Mesodermal cell (in vitro differentiated cells): ENCODE measurements at regions not wholly inside any gene's neighbourhood (a gene's known extent, or its start where the extent isn't known, plus 50 kb on each side); places are given as distances from the start of the nearest gene placed in this dataset.
"Not testable (repeated sequence)": the region's sequence is repeated elsewhere in the genome, so short reads cannot be mapped to it uniquely, and the experiment has no call there.

ENCODE experiments used
- H3K27ac ChIP-seq: 2 replicates; pipeline ENCODE4 v1.7.0; 2013; ENCODE audit warnings: mild to moderate bottlenecking, low read depth, low read length, moderate library complexity; ENCODE audit not compliant: severe bottlenecking
- H3K36me3 ChIP-seq: 2 replicates; pipeline ENCODE4 v1.7.1; 2013; ENCODE audit warnings: mild to moderate bottlenecking, low read length, moderate library complexity; ENCODE audit not compliant: control insufficient read depth, insufficient read depth
- H3K4me1 ChIP-seq: one replicate; pipeline ENCODE4 v1.7.1; 2013; ENCODE audit warnings: mild to moderate bottlenecking, low read length; ENCODE audit not compliant: insufficient read depth, control insufficient read depth, poor library complexity, severe bottlenecking
- H3K4me3 ChIP-seq: 2 replicates; pipeline ENCODE4 v1.7.0; 2013; ENCODE audit warnings: low read length, control low read depth, mild to moderate bottlenecking; ENCODE audit not compliant: insufficient read depth, poor library complexity, severe bottlenecking; ENCODE audit errors: extremely low read depth
- H3K9me3 ChIP-seq: 2 replicates; pipeline ENCODE4 v1.7.1; 2013; ENCODE audit warnings: mild to moderate bottlenecking, low read length, moderate library complexity; ENCODE audit not compliant: control insufficient read depth
- WGBS, 2 experiments: methylation state at CpG; one replicate each; pipeline ENCODE4 v1.1.5; 2013; ENCODE audit warnings: missing lambda C conversion rate in 2 of 2; ENCODE audit not compliant: insufficient coverage in 2 of 2; 5-methylcytosine and 5-hydroxymethylcytosine counted together

DNA sequence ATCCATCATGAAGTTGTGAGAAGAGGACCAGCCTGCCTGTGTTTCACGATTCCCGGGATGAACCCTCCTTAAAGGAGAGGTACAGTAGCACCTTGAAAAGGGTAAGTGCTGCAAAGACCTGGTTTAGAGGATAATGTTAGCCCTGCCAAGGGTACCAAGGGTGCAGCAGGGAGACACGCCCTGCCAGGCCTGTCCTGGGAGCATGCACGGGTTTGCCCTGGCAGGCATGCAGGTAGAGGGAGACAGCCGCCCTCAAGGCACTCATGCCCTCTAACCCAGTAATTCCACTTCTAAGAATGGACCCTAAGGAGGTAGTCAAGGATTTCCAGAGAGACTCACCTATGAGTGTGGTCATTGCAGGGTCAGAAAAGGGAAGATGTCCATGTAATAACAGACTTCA lies 65.0 kb downstream of the DIO3 start:
- H3K9me3 ChIP-seq = no peaks in the 10 kb centered on the region

GRCh38 chr14:101627915-101628262 lies 66.6 kb downstream of the DIO3 start:
- no peaks in the 10 kb centered on the region for H3K36me3 ChIP-seq
- H3K9me3 ChIP-seq = no peaks in the 10 kb centered on the region
- H3K4me1 ChIP-seq = peaks cover 12% of the 10 kb centered on the region
- WGBS, 2 experiments = 79 to 88% methylated on average over 15 of the region's 16 CpGs
- H3K27ac ChIP-seq = no peak overlapping the region
- H3K4me3 ChIP-seq = no peak overlapping the region

More for the DNA sequence above, 65.0 kb downstream of the DIO3 start:
- 95 to 96% methylated on average over 2 to 5 of the region's 5 CpGs for WGBS, 2 experiments
- Histone ChIP-seq H3K4me1 (peaks cover 12% of the 10 kb centered on the region), H3K36me3 (no peaks in the 10 kb centered on the region), H3K27ac (no peak overlapping the region), H3K4me3 (no peak overlapping the region)

- 16 to 17% methylated on average over 42 of the region's 44 CpGs for WGBS, 2 experiments
- Histone ChIP-seq H3K4me1 (peaks cover 12% of the 10 kb centered on the region), H3K4me3 (no peak overlapping the region), H3K27ac (no peak overlapping the region), H3K36me3 (no peaks in the 10 kb centered on the region), H3K9me3 (no peaks in the 10 kb centered on the region)
These were observed 67.2 kb downstream of the DIO3 start for GRCh38 chr14:101628471-101628966.

GRCh38 chr14:101628975-101629374 lies 67.7 kb downstream of the DIO3 start:
- H3K4me1 ChIP-seq = peaks cover 12% of the 10 kb centered on the region
- no peaks in the 10 kb centered on the region for H3K36me3 ChIP-seq
- no peak overlapping the region for H3K4me3 ChIP-seq
- no peaks in the 10 kb centered on the region for H3K9me3 ChIP-seq
- H3K27ac ChIP-seq = no peak overlapping the region
- 82 to 88% methylated on average over 6 to 8 of the region's 8 CpGs for WGBS, 2 experiments

- no peaks in the 10 kb centered on the region for H3K9me3 ChIP-seq
- H3K4me3 ChIP-seq = no peak overlapping the region
- 92 to 93% methylated on average over 14 to 17 of the region's 22 CpGs for WGBS, 2 experiments
- H3K36me3 ChIP-seq = no peaks in the 10 kb centered on the region
- peaks cover 7% of the 10 kb centered on the region for H3K4me1 ChIP-seq
- no peak overlapping the region for H3K27ac ChIP-seq
These were observed 69.0 kb downstream of the DIO3 start for GRCh38 chr14:101630056-101630965.

DNA sequence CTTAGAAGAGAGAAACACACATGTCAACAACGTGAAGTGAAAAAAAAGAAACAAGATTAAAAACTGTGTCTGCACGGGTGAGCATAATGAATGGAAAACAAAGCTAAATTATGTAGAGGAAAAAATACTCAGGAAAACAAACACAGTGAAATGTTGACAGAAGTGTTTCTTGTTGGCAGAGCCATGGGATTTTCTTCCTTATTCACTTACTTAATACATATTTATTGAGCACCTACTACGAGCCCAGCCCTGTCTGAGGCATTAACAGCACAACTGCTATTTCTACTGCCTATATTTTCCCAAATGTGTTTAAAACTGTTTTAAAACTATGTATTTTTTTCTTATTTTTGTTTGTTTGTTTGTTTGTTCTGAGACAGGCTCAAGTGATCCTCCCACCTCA lies 69.9 kb downstream of the DIO3 start:
- 100% methylated on average over 2 of the region's 3 CpGs; no CpG with 5 or more reads in 1 of the 2 experiments for WGBS, 2 experiments
- H3K9me3 ChIP-seq = no peaks in the 10 kb centered on the region
- no peaks in the 10 kb centered on the region for H3K36me3 ChIP-seq
- peaks cover 7% of the 10 kb centered on the region for H3K4me1 ChIP-seq
- H3K27ac ChIP-seq = no peak overlapping the region
- H3K4me3 ChIP-seq = no peak overlapping the region

DNA sequence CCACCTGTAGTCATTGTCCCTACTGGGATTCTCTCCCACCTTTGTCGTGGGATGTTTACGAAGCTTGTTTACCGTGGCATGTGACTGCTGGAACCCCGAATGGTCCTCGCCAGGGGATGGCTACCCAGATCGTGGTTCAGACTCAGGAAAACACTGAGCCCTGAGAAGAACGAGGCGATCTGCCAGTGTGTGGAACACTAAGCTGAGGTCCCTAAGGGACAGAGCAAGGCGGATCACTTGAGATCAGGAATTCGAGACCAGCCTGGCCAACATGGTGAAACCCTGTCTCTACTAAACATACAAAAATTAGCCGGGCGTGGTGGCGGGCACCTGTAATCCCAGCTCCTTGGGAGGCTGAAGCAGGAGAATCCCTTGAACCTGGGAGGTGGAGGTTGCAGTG lies 70.7 kb downstream of the DIO3 start:
- H3K36me3 ChIP-seq, H3K4me1 ChIP-seq, H3K27ac ChIP-seq, H3K4me3 ChIP-seq, H3K9me3 ChIP-seq: not testable (repeated sequence)
- 88 to 95% methylated on average over 11 to 12 of the region's 13 CpGs for WGBS, 2 experiments

- Histone ChIP-seq H3K4me1 (peaks cover 7% of the 10 kb centered on the region), H3K9me3 (no peaks in the 10 kb centered on the region), H3K36me3 (no peaks in the 10 kb centered on the region), H3K27ac (no peak overlapping the region), H3K4me3 (no peak overlapping the region)
- WGBS, 2 experiments = 88 to 99% methylated on average over 8 of the region's 8 CpGs
These were observed 71.2 kb downstream of the DIO3 start for GRCh38 chr14:101632520-101632919.

GRCh38 chr14:101633276-101633675 lies 72.0 kb downstream of the DIO3 start:
- Histone ChIP-seq H3K4me3 (no peak overlapping the region), H3K36me3 (no peaks in the 10 kb centered on the region), H3K9me3 (no peaks in the 10 kb centered on the region), H3K27ac (no peak overlapping the region), H3K4me1 (peaks cover 7% of the 10 kb centered on the region)
- 92% methylated on average over 8 of the region's 10 CpGs for WGBS, 2 experiments

- WGBS, 2 experiments = 87 to 90% methylated on average over 16 to 19 of the region's 20 CpGs
- Histone ChIP-seq H3K4me3 (no peak overlapping the region), H3K36me3 (no peaks in the 10 kb centered on the region), H3K9me3 (no peaks in the 10 kb centered on the region), H3K4me1 (peaks cover 7% of the 10 kb centered on the region), H3K27ac (no peak overlapping the region)
These were observed 73.0 kb downstream of the DIO3 start for GRCh38 chr14:101634202-101634849.
